ENCODE measurements at regions not wholly inside any gene's neighbourhood (a gene's known extent, or its start where the extent isn't known, plus 50 kb on each side); places are given as distances from the start of the nearest gene placed in this dataset.

DNA sequence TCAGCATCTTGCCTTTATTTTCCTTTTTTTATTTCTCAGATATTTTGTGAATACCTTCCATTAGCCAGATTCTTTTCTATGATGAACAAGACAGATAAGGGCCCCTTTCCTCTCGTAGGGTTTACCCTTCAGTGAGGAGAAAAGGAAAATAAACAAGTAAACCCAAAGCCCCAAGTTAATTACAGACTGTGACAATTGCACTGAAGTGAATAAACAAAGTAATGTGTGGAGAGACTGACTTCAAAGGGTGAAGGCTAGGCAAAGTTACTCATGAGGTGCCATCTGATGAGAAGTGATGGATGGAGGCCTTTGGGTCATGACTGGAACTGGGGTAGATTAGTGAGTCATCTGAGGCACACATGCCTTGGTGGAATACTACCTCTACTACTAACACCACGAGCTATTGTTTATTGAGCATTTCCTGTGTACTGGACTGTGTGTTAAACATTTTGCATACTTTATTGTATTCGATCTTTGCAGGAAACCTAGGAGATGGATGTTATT lies 143.4 kb upstream of the PRICKLE1 start:
- Mint-ChIP-seq H3K27me3 (ENCODE audit: low read depth) (no peaks in the 10 kb centered on the region), H3K4me1 (peaks cover 5 to 8% of the 10 kb centered on the region in 2 experiments), H3K27ac (no peak overlapping the region), H3K9me3 (no peaks in the 10 kb centered on the region), H3K36me3 (ENCODE audit: insufficient read depth in 1 of 3, low read depth in 3 of 3) (no peaks in the 10 kb centered on the region), H3K4me3 (no peak overlapping the region)
- no peak overlapping the region for H3K18ac ChIP-seq (ENCODE audit: insufficient read length, low read depth, low read length)
- no CpG with 5 or more reads among the region's 3 CpGs for WGBS (ENCODE audit: extremely low coverage, insufficient read length, low lambda C conversion rate)
- H4K5ac ChIP-seq (ENCODE audit: insufficient read length, low read depth, low read length): no peak overlapping the region
- no peak overlapping the region for H3K4ac ChIP-seq (ENCODE audit: low read depth, low read length)
- no peak overlapping the region for H3K56ac ChIP-seq (ENCODE audit: insufficient read length, low read depth, low read length)
- no peaks in the 10 kb centered on the region for H3K79me2 ChIP-seq (ENCODE audit: insufficient read depth, low read length)
- no peak for DNase-seq
- TF ChIP-seq, protein P1, sequence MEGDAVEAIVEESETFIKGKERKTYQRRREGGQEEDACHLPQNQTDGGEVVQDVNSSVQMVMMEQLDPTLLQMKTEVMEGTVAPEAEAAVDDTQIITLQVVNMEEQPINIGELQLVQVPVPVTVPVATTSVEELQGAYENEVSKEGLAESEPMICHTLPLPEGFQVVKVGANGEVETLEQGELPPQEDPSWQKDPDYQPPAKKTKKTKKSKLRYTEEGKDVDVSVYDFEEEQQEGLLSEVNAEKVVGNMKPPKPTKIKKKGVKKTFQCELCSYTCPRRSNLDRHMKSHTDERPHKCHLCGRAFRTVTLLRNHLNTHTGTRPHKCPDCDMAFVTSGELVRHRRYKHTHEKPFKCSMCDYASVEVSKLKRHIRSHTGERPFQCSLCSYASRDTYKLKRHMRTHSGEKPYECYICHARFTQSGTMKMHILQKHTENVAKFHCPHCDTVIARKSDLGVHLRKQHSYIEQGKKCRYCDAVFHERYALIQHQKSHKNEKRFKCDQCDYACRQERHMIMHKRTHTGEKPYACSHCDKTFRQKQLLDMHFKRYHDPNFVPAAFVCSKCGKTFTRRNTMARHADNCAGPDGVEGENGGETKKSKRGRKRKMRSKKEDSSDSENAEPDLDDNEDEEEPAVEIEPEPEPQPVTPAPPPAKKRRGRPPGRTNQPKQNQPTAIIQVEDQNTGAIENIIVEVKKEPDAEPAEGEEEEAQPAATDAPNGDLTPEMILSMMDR (conservative IDR thresholded peaks at IDR 0.05): no peak
- H3K27ac ChIP-seq (ENCODE audit: insufficient read length, low read depth, low read length): no peak overlapping the region
- no peak overlapping the region for H2BK12ac ChIP-seq (ENCODE audit: insufficient read length, low read depth, low read length)
- no peak overlapping the region for H2BK5ac ChIP-seq (ENCODE audit: insufficient read length, low read length)
- H2BK20ac ChIP-seq (ENCODE audit: low read depth, low read length, poor library complexity, severe bottlenecking): no peak overlapping the region
- H3K4me1 ChIP-seq (ENCODE audit: insufficient read depth, low read length): no peaks in the 10 kb centered on the region
- H3K23me2 ChIP-seq (ENCODE audit: insufficient read length, low read depth, low read length, poor library complexity, severe bottlenecking): no peaks in the 10 kb centered on the region
- H3K23ac ChIP-seq (ENCODE audit: insufficient read length, low read depth, low read length): no peak overlapping the region
- H3K9ac ChIP-seq (ENCODE audit: extremely low read depth, insufficient read length, low read length): no peak overlapping the region
- H4K20me1 ChIP-seq (ENCODE audit: control insufficient read depth, insufficient read depth, insufficient read length): no peaks in the 10 kb centered on the region
- no peak overlapping the region for H4K8ac ChIP-seq (replicated peaks; ENCODE audit: insufficient read length, low read depth, low read length)
- H3K14ac ChIP-seq (ENCODE audit: insufficient read depth, low read length): no peak overlapping the region
- H3K9me3 ChIP-seq (ENCODE audit: control insufficient read depth, low read depth, low read length): no peaks in the 10 kb centered on the region
- H2BK120ac ChIP-seq (ENCODE audit: low read depth, low read length, poor library complexity, severe bottlenecking): no peak overlapping the region
- H2AK5ac ChIP-seq (ENCODE audit: insufficient read length, low read length): no peak overlapping the region
- H3K27me3 ChIP-seq (ENCODE audit: insufficient read depth, low read length): no peaks in the 10 kb centered on the region
- H3K4me2 ChIP-seq (ENCODE audit: insufficient read depth, insufficient read length, low read length): no peak overlapping the region
- H2AFZ ChIP-seq (ENCODE audit: low read length): no peak overlapping the region
- no peak overlapping the region for H4K91ac ChIP-seq (ENCODE audit: insufficient read length, low read depth, low read length)
- H3K79me1 ChIP-seq (ENCODE audit: insufficient read depth, low read depth, low read length, poor library complexity, severe bottlenecking): no peaks in the 10 kb centered on the region
- no peak overlapping the region for H2BK15ac ChIP-seq (ENCODE audit: low read depth, low read length)
- H3T11ph ChIP-seq (ENCODE audit: low read length): no peak overlapping the region
